Nephron progenitor cell (in vitro differentiated cells): ENCODE measurements at regions not wholly inside any gene's neighbourhood (a gene's known extent, or its start where the extent isn't known, plus 50 kb on each side); places are given as distances from the start of the nearest gene placed in this dataset.

Experiments used
- DNase-seq: peaks from one replicate; pipeline ENCODE4 v3.0.0; 2021
- H3K27ac Mint-ChIP-seq: 2 replicates; pipeline ENCODE4 v1.8.0; 2021; ENCODE audit warnings: mild to moderate bottlenecking, moderate library complexity, mixed read lengths
- H3K27me3 Mint-ChIP-seq: 2 replicates; pipeline ENCODE4 v1.8.0; 2021; ENCODE audit warnings: mild to moderate bottlenecking, low read depth, mixed read lengths; ENCODE audit not compliant: poor library complexity
- H3K36me3 Mint-ChIP-seq: 2 replicates; pipeline ENCODE4 v1.8.0; 2021; ENCODE audit warnings: low read depth, mixed read lengths
- H3K4me1 Mint-ChIP-seq: 2 replicates; pipeline ENCODE4 v1.8.0; 2021; ENCODE audit warnings: mixed read lengths
- H3K4me3 Mint-ChIP-seq: 2 replicates; pipeline ENCODE4 v1.8.0; 2021; ENCODE audit warnings: mild to moderate bottlenecking, moderate library complexity, mixed read lengths
- H3K9me3 Mint-ChIP-seq: 2 replicates; pipeline ENCODE4 v1.8.0; 2021; ENCODE audit warnings: mild to moderate bottlenecking, moderate library complexity, mixed read lengths
- TF ChIP-seq, protein P1 (sequence below): fragments of 200-600 bp; sonication (generic); IDR thresholded peaks from 2 replicates; pipeline ENCODE4 v1.5.0; 2021; ENCODE audit warnings: antibody characterized with exemption

DNA sequence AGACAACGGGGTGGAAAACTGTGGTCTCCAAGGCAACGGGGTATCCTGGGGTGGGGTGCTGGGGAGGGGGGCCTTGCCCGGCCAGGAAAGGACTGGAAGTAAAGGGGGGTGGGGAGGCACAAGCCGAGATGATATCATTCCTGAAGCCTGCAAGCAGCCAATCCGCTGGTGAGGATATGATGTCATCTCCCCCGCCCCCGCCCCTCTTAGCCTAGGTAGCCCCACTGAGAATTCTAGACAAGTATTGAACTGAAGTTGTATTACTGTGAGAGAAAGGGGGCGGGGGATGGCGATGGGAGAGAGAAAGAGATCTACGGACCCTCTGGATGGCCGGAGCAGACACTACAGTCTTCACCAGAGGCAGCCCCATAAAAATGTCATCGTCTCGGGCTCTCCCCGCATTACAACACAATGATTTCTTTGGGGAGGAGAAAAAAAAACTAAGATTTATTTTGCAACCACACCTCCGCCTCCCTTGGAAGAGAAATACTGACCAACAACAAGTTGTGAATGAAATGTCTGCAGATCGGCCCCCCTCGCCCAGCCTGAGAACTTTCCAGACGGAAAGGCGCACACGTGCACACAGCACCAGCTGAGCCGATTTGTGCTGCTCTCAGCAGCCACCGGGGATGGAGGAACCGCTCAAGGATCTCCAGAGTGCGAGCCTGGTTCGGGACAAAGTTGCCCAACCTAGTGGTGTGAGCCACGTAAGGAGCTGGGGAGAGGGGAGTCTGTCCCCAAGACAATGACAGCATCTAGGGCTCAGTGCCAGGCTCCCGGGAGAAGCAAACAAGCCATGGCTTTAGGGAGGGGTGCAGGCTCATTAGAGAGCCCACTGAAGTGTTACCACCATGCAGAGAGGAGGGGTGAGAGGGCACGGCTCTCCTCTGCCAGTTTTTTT, 222.1 kb downstream of the SOX9 start:
- Mint-ChIP-seq H3K4me1 (peaks cover 46% of the 10 kb centered on the region), H3K9me3 (no peaks in the 10 kb centered on the region), H3K36me3 (no peaks in the 10 kb centered on the region), H3K27ac (no peak overlapping the region), H3K4me3 (peak overlapping the region; percentile 47), H3K27me3 (no peaks in the 10 kb centered on the region)
- TF ChIP-seq, protein P1, sequence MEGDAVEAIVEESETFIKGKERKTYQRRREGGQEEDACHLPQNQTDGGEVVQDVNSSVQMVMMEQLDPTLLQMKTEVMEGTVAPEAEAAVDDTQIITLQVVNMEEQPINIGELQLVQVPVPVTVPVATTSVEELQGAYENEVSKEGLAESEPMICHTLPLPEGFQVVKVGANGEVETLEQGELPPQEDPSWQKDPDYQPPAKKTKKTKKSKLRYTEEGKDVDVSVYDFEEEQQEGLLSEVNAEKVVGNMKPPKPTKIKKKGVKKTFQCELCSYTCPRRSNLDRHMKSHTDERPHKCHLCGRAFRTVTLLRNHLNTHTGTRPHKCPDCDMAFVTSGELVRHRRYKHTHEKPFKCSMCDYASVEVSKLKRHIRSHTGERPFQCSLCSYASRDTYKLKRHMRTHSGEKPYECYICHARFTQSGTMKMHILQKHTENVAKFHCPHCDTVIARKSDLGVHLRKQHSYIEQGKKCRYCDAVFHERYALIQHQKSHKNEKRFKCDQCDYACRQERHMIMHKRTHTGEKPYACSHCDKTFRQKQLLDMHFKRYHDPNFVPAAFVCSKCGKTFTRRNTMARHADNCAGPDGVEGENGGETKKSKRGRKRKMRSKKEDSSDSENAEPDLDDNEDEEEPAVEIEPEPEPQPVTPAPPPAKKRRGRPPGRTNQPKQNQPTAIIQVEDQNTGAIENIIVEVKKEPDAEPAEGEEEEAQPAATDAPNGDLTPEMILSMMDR = no peak
- DNase-seq = peak; percentile 18

DNA sequence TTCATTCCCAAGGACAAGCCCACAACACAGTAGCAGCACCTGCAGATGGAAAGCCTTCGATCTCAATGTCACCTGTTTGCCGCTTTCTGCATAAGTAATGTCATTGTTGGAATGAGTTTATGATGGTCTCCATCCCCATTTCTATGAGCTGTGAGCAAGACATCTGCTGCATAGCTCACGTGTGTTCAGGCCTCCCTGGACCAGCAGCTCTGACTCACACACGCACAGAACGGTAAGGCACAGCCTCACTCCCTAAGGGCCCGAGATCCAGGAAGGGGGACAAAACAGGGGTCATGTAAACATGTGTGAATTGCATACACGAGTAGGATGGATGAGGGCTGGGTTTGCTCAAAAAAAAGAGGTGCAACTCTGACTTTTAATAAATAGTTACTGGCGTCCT, 223.1 kb downstream of the SOX9 start:
- DNase-seq = no peak
- peaks cover 3% of the 10 kb centered on the region for H3K9me3 Mint-ChIP-seq
- H3K4me3 Mint-ChIP-seq = no peak overlapping the region
- H3K36me3 Mint-ChIP-seq = no peaks in the 10 kb centered on the region
- H3K27ac Mint-ChIP-seq = no peak overlapping the region
- peaks cover 41% of the 10 kb centered on the region for H3K4me1 Mint-ChIP-seq
- H3K27me3 Mint-ChIP-seq = no peaks in the 10 kb centered on the region
- TF ChIP-seq, protein P1 = no peak

DNA sequence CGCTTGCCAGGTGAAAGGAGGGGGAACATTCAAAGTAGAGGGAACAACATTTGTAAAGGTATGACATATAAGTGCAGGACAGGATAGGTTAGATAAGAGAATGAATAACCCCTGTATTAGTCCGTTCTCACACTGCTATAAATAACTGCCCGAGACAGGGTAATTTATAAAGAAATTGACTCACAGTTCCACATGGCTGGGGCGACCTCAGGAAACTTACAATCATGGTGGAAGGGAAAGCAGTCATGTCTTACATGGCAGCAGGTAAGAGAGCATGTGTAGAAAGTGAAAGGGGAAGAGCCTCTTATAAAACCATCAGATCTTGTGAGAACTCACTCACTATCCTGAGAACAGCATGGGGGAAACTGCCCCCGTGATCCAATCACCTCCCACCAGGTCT, 223.8 kb downstream of the SOX9 start:
- Mint-ChIP-seq H3K27me3 (no peaks in the 10 kb centered on the region), H3K27ac (no peak overlapping the region)
- TF ChIP-seq, protein P1 = no peak

DNA sequence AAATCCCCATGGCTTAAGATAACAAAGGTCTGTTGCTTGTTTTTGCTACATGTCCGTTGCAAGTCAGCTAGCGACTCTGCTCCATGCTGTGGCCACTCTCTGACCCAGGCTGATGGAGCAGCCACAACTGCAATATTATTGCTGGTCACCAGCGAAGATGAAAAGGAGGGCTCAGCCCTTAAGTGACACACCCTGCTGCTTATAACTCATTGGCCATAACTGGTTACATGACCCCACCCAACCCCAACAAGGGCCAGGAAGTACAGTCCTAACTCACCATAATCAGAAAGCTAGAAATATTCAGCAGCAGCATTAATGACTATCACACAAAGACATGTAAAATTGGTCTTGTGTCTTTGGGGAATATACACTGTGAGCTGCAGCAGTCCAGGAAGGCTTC, 224.3 kb downstream of the SOX9 start:
- H3K27me3 Mint-ChIP-seq = no peaks in the 10 kb centered on the region
- TF ChIP-seq, protein P1 = no peak
- no peak for DNase-seq
- H3K27ac Mint-ChIP-seq = no peak overlapping the region
- H3K4me1 Mint-ChIP-seq = peaks cover 40% of the 10 kb centered on the region
- H3K4me3 Mint-ChIP-seq = no peak overlapping the region
- peaks cover 3% of the 10 kb centered on the region for H3K9me3 Mint-ChIP-seq
- H3K36me3 Mint-ChIP-seq = no peaks in the 10 kb centered on the region

More for the DNA sequence above, 223.8 kb downstream of the SOX9 start:
- Mint-ChIP-seq H3K9me3 (peaks cover 3% of the 10 kb centered on the region), H3K4me3 (no peak overlapping the region), H3K4me1 (peaks cover 41% of the 10 kb centered on the region), H3K36me3 (no peaks in the 10 kb centered on the region)
- DNase-seq = no peak

DNA sequence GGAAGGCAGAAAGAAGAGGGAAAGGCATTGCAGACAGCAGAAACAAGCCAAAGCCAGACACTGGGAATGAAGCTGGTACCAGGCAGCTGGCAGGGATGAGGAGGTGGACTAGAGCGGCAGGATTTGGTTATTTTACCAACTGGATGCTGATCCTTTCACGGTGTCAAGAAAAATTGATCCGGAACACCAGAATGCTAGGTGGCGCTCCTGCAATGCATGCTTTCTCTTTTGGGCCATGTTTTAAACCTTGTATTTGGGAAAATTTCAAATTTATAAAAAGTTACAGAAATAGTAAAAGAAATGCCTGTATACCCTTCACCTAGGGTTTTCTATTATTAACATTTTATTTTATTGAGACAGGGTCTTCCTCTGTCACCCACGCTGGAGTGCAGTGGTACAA, 224.7 kb downstream of the SOX9 start:
- Mint-ChIP-seq H3K36me3 (no peaks in the 10 kb centered on the region), H3K4me1 (peaks cover 39% of the 10 kb centered on the region), H3K4me3 (no peak overlapping the region), H3K27me3 (no peaks in the 10 kb centered on the region), H3K27ac (no peak overlapping the region), H3K9me3 (peaks cover 3% of the 10 kb centered on the region)
- no peak for DNase-seq
- TF ChIP-seq, protein P1 = no peak

DNA sequence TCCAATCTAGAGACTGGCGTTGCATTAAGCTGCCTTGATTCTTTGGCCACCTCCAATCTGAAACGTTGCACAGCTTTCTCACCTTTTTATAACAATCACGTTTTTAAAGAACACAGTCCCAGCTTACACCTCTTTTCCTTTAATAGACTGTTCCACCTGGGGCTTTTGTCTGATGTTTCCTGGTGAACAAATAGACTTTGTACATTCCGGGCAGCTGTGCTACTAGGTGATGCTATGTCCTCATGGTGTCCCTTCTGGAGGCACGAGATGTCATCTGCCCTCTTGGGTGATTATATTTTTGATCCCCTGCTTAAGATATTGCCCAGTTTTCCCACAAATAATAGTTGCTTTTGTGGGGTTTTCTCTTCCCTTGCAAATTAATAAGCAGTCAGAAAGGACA, 225.5 kb downstream of the SOX9 start:
- Mint-ChIP-seq H3K9me3 (peaks cover 3% of the 10 kb centered on the region), H3K4me1 (peaks cover 38% of the 10 kb centered on the region), H3K36me3 (no peaks in the 10 kb centered on the region), H3K4me3 (no peak overlapping the region), H3K27me3 (no peaks in the 10 kb centered on the region), H3K27ac (no peak overlapping the region)
- TF ChIP-seq, protein P1 = no peak
- no peak for DNase-seq
